Activated CD4-positive, alpha-beta T cell treated with anti-CD3 and anti-CD28 coated beads, Interleukin-2, amount 10 ng/mL, durations not matched to agents 7 days and 5 days (primary cell): ENCODE measurements at regions not wholly inside any gene's neighbourhood (a gene's known extent, or its start where the extent isn't known, plus 50 kb on each side); places are given as distances from the start of the nearest gene placed in this dataset.

ENCODE experiments used
- CTCF ChIA-PET: fragments of 350-600 bp; sonication (Branson Sonifier 250); formaldehyde crosslinking; loops from one replicate; lab custom pipeline; 2021; ENCODE audit warnings: antibody characterized with exemption; lab: Charles Lee
- POLR2A ChIA-PET: fragments of 350-600 bp; sonication (Branson Sonifier 250); formaldehyde crosslinking; loops from one replicate; lab custom pipeline; 2021; ENCODE audit warnings: antibody characterized with exemption; lab: Charles Lee
- DNase-seq: peaks from one replicate; pipeline ENCODE4 v3.0.0-alpha.2; 2020
- H3K27ac Mint-ChIP-seq: one replicate; pipeline ENCODE4 v1.8.0; 2021; ENCODE audit warnings: mild to moderate bottlenecking, moderate library complexity, mixed read lengths
- H3K27me3 Mint-ChIP-seq: one replicate; pipeline ENCODE4 v1.8.0; 2021; ENCODE audit warnings: mixed read lengths
- H3K36me3 Mint-ChIP-seq: one replicate; pipeline ENCODE4 v1.8.0; 2021; ENCODE audit warnings: low read depth, mixed read lengths
- H3K4me1 Mint-ChIP-seq: one replicate; pipeline ENCODE4 v1.8.0; 2021; ENCODE audit warnings: mixed read lengths
- H3K4me3 Mint-ChIP-seq: one replicate; pipeline ENCODE4 v1.8.0; 2021; ENCODE audit warnings: mild to moderate bottlenecking, moderate library complexity, mixed read lengths
- H3K9me3 Mint-ChIP-seq: one replicate; pipeline ENCODE4 v1.8.0; 2021; ENCODE audit warnings: mixed read lengths

GRCh38 chr4:163077680-163078079, 89.0 kb downstream of the NAF1 start:
- POLR2A ChIA-PET = no interaction called here
- CTCF ChIA-PET = no interaction called here
- H3K4me1 Mint-ChIP-seq = no peaks in the 10 kb centered on the region

GRCh38 chr4:163072222-163072621, 94.5 kb downstream of the NAF1 start:
- Mint-ChIP-seq H3K4me1 (no peaks in the 10 kb centered on the region), H3K27ac (no peak overlapping the region), H3K4me3 (no peak overlapping the region), H3K36me3 (no peaks in the 10 kb centered on the region), H3K9me3 (no peaks in the 10 kb centered on the region), H3K27me3 (peaks cover 2% of the 10 kb centered on the region)
- ChIA-PET POLR2A (no interaction called here), CTCF (no interaction called here)
- no peak for DNase-seq

More at GRCh38 chr4:163077680-163078079, 89.0 kb downstream of the NAF1 start:
- no peaks in the 10 kb centered on the region for H3K36me3 Mint-ChIP-seq
- DNase-seq = no peak
- H3K27ac Mint-ChIP-seq = no peak overlapping the region
- H3K9me3 Mint-ChIP-seq = no peaks in the 10 kb centered on the region
- H3K27me3 Mint-ChIP-seq = no peaks in the 10 kb centered on the region
- H3K4me3 Mint-ChIP-seq = no peak overlapping the region

DNA sequence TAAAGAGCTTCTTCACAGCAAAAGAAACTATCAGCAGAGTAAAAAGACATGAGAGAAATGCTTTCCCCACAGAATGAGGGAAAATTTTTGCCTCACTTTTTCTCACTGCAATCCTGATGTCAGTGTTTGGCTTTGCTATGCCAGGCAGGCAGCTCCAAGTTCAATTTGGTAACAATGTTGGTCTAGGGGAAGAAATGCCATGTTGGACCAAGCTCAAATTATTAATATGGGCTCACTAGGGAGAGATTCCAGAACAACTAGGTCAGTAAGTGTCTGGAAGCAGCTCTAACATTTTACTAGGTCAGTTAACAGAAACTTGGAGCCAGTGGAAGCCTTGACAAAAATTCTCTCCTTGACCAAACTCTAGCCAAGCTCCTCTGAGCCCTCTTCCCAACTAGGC, 95.4 kb downstream of the NAF1 start:
- Mint-ChIP-seq H3K27ac (no peak overlapping the region), H3K4me3 (no peak overlapping the region), H3K27me3 (peaks cover 4% of the 10 kb centered on the region), H3K4me1 (no peaks in the 10 kb centered on the region), H3K9me3 (no peaks in the 10 kb centered on the region), H3K36me3 (no peaks in the 10 kb centered on the region)
- ChIA-PET CTCF (no interaction called here), POLR2A (no interaction called here)
- no peak for DNase-seq

GRCh38 chr4:163070023-163070422, 96.7 kb downstream of the NAF1 start:
- ChIA-PET POLR2A (no interaction called here), CTCF (no interaction called here)
- no peaks in the 10 kb centered on the region for H3K9me3 Mint-ChIP-seq
- H3K27me3 Mint-ChIP-seq = peaks cover 4% of the 10 kb centered on the region
- no peak overlapping the region for H3K27ac Mint-ChIP-seq
- no peaks in the 10 kb centered on the region for H3K4me1 Mint-ChIP-seq
- no peaks in the 10 kb centered on the region for H3K36me3 Mint-ChIP-seq
- DNase-seq = no peak
- no peak overlapping the region for H3K4me3 Mint-ChIP-seq

DNA sequence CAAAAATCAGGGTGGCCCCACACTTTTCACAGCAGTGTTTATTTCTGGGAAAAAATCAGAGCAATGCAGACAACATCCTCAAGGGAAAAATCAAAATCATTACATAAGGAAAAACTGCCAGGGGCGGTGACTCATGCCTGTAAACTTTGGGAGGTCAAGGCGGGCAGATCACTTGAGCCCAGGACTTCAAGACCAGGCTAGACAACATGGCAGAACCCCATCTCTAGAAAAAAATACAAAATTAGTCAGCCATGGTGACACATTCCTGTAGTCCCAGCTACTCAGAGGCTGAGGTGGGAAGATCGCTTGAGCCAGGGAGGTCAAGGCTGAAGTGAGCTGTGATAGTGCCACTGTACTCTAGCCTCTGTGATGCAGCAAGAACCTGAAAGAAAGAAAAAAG, 102.8 kb downstream of the NAF1 start:
- Mint-ChIP-seq H3K27me3 (peaks cover 2% of the 10 kb centered on the region), H3K36me3 (no peaks in the 10 kb centered on the region), H3K4me3 (no peak overlapping the region), H3K4me1 (no peaks in the 10 kb centered on the region), H3K9me3 (no peaks in the 10 kb centered on the region), H3K27ac (no peak overlapping the region)
- ChIA-PET POLR2A (no interaction called here), CTCF (no interaction called here)
- no peak for DNase-seq

GRCh38 chr4:163048447-163048846, 118.2 kb downstream of the NAF1 start:
- Mint-ChIP-seq H3K27me3 (peaks cover 2% of the 10 kb centered on the region), H3K9me3 (no peaks in the 10 kb centered on the region), H3K4me1 (no peaks in the 10 kb centered on the region), H3K4me3 (no peak overlapping the region), H3K27ac (no peak overlapping the region), H3K36me3 (no peaks in the 10 kb centered on the region)
- POLR2A ChIA-PET = no interaction called here
- DNase-seq = peak; percentile 14
- CTCF ChIA-PET = no interaction called here

- no peaks in the 10 kb centered on the region for H3K9me3 Mint-ChIP-seq
- no peak overlapping the region for H3K27ac Mint-ChIP-seq
- no peaks in the 10 kb centered on the region for H3K4me1 Mint-ChIP-seq
- CTCF ChIA-PET = no interaction called here
- H3K27me3 Mint-ChIP-seq = peaks cover 2% of the 10 kb centered on the region
- no peak overlapping the region for H3K4me3 Mint-ChIP-seq
- H3K36me3 Mint-ChIP-seq = no peaks in the 10 kb centered on the region
- POLR2A ChIA-PET = no interaction called here
- no peak for DNase-seq
Observed at GRCh38 chr4:163042306-163042705, 124.4 kb downstream of the NAF1 start.

DNA sequence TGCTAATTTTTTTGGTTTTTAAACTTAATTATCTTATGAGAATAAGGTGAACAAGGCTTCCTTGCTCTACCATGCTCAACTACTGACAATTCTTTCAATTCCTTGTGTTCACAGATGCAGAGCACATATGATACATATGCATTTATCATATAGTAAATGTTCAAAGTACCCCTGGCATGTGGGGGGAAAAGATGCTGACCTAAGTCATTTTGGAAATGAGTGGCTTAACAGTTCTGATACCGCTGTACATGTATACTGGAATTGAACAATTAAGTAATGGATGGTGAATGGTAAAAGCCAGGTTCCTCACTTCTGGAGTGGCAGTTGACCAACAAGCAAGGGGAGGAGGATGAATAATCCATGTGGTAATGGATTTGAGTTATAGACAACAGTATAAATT, 149.6 kb downstream of the NAF1 start:
- Mint-ChIP-seq H3K27me3 (no peaks in the 10 kb centered on the region), H3K27ac (no peak overlapping the region), H3K36me3 (no peaks in the 10 kb centered on the region), H3K4me3 (no peak overlapping the region), H3K9me3 (no peaks in the 10 kb centered on the region), H3K4me1 (no peaks in the 10 kb centered on the region)
- no peak for DNase-seq
- ChIA-PET POLR2A (no interaction called here), CTCF (no interaction called here)

GRCh38 chr4:163012816-163013215, 153.9 kb downstream of the NAF1 start:
- H3K36me3 Mint-ChIP-seq = no peaks in the 10 kb centered on the region
- no peak overlapping the region for H3K4me3 Mint-ChIP-seq
- DNase-seq = no peak
- no peaks in the 10 kb centered on the region for H3K27me3 Mint-ChIP-seq
- ChIA-PET POLR2A (no interaction called here), CTCF (no interaction called here)
- no peaks in the 10 kb centered on the region for H3K9me3 Mint-ChIP-seq
- H3K27ac Mint-ChIP-seq = no peak overlapping the region
- no peaks in the 10 kb centered on the region for H3K4me1 Mint-ChIP-seq

DNA sequence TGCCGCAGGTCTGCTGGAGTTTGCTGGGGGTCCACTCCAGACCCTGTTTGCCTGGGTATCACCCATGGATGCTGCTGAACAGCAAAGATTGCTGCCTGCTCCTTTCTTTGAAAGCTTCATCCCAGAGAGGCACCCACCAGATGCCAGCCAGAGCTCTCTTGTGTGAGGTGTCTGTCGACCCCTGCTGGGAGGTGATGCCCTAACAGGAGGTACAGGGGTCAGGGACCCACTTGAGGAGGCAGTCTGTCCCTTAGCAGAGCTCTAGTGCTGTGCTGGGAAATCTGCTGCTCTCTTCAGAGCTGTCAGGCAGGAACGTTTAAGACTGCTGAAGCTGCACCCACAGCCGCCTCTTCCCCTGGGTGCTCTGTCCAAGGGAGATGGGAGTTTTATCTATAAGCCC, 162.7 kb downstream of the NAF1 start:
- POLR2A ChIA-PET = no interaction called here
- H3K4me3 Mint-ChIP-seq = no peak overlapping the region
- H3K27ac Mint-ChIP-seq = no peak overlapping the region
- CTCF ChIA-PET = no interaction called here
- no peaks in the 10 kb centered on the region for H3K27me3 Mint-ChIP-seq
- H3K9me3 Mint-ChIP-seq = peaks cover 2% of the 10 kb centered on the region
- no peak for DNase-seq
- H3K4me1 Mint-ChIP-seq = no peaks in the 10 kb centered on the region
- H3K36me3 Mint-ChIP-seq = no peaks in the 10 kb centered on the region

GRCh38 chr4:162988530-162988929, 178.2 kb downstream of the NAF1 start:
- H3K27ac Mint-ChIP-seq = no peak overlapping the region
- CTCF ChIA-PET = no interaction called here
- POLR2A ChIA-PET = no interaction called here
- H3K9me3 Mint-ChIP-seq = no peaks in the 10 kb centered on the region
- DNase-seq = no peak
- no peaks in the 10 kb centered on the region for H3K4me1 Mint-ChIP-seq
- no peaks in the 10 kb centered on the region for H3K36me3 Mint-ChIP-seq
- no peak overlapping the region for H3K4me3 Mint-ChIP-seq
- H3K27me3 Mint-ChIP-seq = peaks cover 2% of the 10 kb centered on the region

GRCh38 chr4:162985131-162985530, 181.6 kb downstream of the NAF1 start:
- Mint-ChIP-seq H3K27ac (no peak overlapping the region), H3K9me3 (no peaks in the 10 kb centered on the region), H3K27me3 (peaks cover under 1% of the 10 kb centered on the region), H3K36me3 (no peaks in the 10 kb centered on the region), H3K4me1 (no peaks in the 10 kb centered on the region), H3K4me3 (no peak overlapping the region)
- DNase-seq = no peak
- ChIA-PET POLR2A (no interaction called here), CTCF (no interaction called here)

GRCh38 chr4:162984621-162985020, 182.1 kb downstream of the NAF1 start:
- DNase-seq = no peak
- no peaks in the 10 kb centered on the region for H3K9me3 Mint-ChIP-seq
- POLR2A ChIA-PET = no interaction called here
- H3K27ac Mint-ChIP-seq = no peak overlapping the region
- no peaks in the 10 kb centered on the region for H3K36me3 Mint-ChIP-seq
- no peaks in the 10 kb centered on the region for H3K4me1 Mint-ChIP-seq
- CTCF ChIA-PET = no interaction called here
- no peak overlapping the region for H3K4me3 Mint-ChIP-seq
- H3K27me3 Mint-ChIP-seq = no peaks in the 10 kb centered on the region

GRCh38 chr4:162981823-162982222, 184.9 kb downstream of the NAF1 start:
- H3K4me1 Mint-ChIP-seq = no peaks in the 10 kb centered on the region
- no peak overlapping the region for H3K4me3 Mint-ChIP-seq
- H3K9me3 Mint-ChIP-seq = no peaks in the 10 kb centered on the region
- no peaks in the 10 kb centered on the region for H3K36me3 Mint-ChIP-seq
- no peaks in the 10 kb centered on the region for H3K27me3 Mint-ChIP-seq
- no peak overlapping the region for H3K27ac Mint-ChIP-seq
- no peak for DNase-seq
- ChIA-PET POLR2A (no interaction called here), CTCF (no interaction called here)
